ENCODE measurements at regions not wholly inside any gene's neighbourhood (a gene's known extent, or its start where the extent isn't known, plus 50 kb on each side); places are given as distances from the start of the nearest gene placed in this dataset.
A peak's percentile ranks its signal among the peaks of the same experiment; 100 is the strongest.

DNA sequence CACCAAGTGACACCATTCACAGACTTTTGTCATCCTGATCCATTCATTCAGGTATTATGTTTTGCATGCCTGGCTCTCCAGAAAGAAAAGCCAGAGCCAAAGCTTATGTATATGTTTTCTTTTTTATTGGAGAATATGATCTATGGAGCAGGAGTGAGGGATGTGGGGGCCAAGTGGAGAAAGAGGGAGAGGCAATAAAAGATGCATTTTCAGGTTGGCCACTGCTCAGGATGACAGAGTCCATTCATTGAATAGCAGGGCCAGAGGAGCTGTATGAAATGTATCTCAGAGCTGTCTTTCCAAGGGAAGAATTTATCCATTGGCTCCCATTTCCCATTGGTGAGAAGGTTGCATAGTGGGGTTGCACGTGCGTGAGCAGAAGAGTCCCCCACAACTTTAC lies 416.1 kb downstream of the ATP23 start:
- Mint-ChIP-seq H3K27ac (peak overlapping the region; percentile 92), H3K36me3 (peaks cover 18% of the 10 kb centered on the region), H3K27me3 (no peaks in the 10 kb centered on the region), H3K4me1 (ENCODE audit: unreplicated experiment) (peaks cover 25% of the 10 kb centered on the region), H3K9me3 (peaks cover 16% of the 10 kb centered on the region), H3K4me3 (peak overlapping the region; percentile 15)
- DNase-seq (ENCODE audit: extremely low spot score, unreplicated experiment) = no peak
- TF ChIP-seq CTCF (conservative IDR thresholded peaks at IDR 0.05) = no peak

GRCh38 chr12:58358369-58358768 lies 417.0 kb downstream of the ATP23 start:
- Mint-ChIP-seq H3K36me3 (peaks cover 16% of the 10 kb centered on the region), H3K9me3 (peaks cover 16% of the 10 kb centered on the region), H3K4me3 (no peak overlapping the region), H3K27ac (no peak overlapping the region), H3K4me1 (ENCODE audit: unreplicated experiment) (peaks cover 25% of the 10 kb centered on the region), H3K27me3 (no peaks in the 10 kb centered on the region)
- no peak for DNase-seq (ENCODE audit: extremely low spot score, unreplicated experiment)
- no peak for TF ChIP-seq CTCF (conservative IDR thresholded peaks at IDR 0.05)

- DNase-seq (ENCODE audit: extremely low spot score, unreplicated experiment) = no peak
- H3K4me1 Mint-ChIP-seq (ENCODE audit: unreplicated experiment) = peaks cover 25% of the 10 kb centered on the region
- no peaks in the 10 kb centered on the region for H3K27me3 Mint-ChIP-seq
- peaks cover 16% of the 10 kb centered on the region for H3K9me3 Mint-ChIP-seq
- H3K4me3 Mint-ChIP-seq = peak overlapping the region; percentile 30
- TF ChIP-seq CTCF (conservative IDR thresholded peaks at IDR 0.05) = no peak
- peak overlapping the region; percentile 19 for H3K27ac Mint-ChIP-seq
- H3K36me3 Mint-ChIP-seq = peaks cover 15% of the 10 kb centered on the region
Measured at GRCh38 chr12:58359084-58359483, 417.7 kb downstream of the ATP23 start.

GRCh38 chr12:58361056-58361455 lies 419.7 kb downstream of the ATP23 start:
- H3K4me3 Mint-ChIP-seq = no peak overlapping the region
- H3K9me3 Mint-ChIP-seq = peaks cover 14% of the 10 kb centered on the region
- H3K27me3 Mint-ChIP-seq = no peaks in the 10 kb centered on the region
- TF ChIP-seq CTCF (conservative IDR thresholded peaks at IDR 0.05) = no peak
- peaks cover 7% of the 10 kb centered on the region for H3K36me3 Mint-ChIP-seq
- no peak for DNase-seq (ENCODE audit: extremely low spot score, unreplicated experiment)
- H3K27ac Mint-ChIP-seq = no peak overlapping the region
- H3K4me1 Mint-ChIP-seq (ENCODE audit: unreplicated experiment) = peaks cover 23% of the 10 kb centered on the region

GRCh38 chr12:58363971-58364370 lies 422.6 kb downstream of the ATP23 start:
- H3K9me3 Mint-ChIP-seq = peaks cover 7% of the 10 kb centered on the region
- H3K27me3 Mint-ChIP-seq = no peaks in the 10 kb centered on the region
- H3K4me3 Mint-ChIP-seq = no peak overlapping the region
- H3K36me3 Mint-ChIP-seq = no peaks in the 10 kb centered on the region
- H3K27ac Mint-ChIP-seq = no peak overlapping the region
- DNase-seq (ENCODE audit: extremely low spot score, unreplicated experiment) = no peak
- TF ChIP-seq CTCF (conservative IDR thresholded peaks at IDR 0.05) = no peak
- peaks cover 15% of the 10 kb centered on the region for H3K4me1 Mint-ChIP-seq (ENCODE audit: unreplicated experiment)

Measured in type B pancreatic cell (in vitro differentiated cells).